IMR-90 (cell line): ENCODE measurements at regions not wholly inside any gene's neighbourhood (a gene's known extent, or its start where the extent isn't known, plus 50 kb on each side); places are given as distances from the start of the nearest gene placed in this dataset.

Experiments
- BHLHE40 ChIP-seq: fragments of 150-350 bp; IDR thresholded peaks from 2 replicates; pipeline ENCODE4 v1.6.1; 2016; ENCODE audit warnings: mild to moderate bottlenecking, low read depth, low read length
- CTCF ChIP-seq: conservative IDR thresholded peaks from 2 replicates; pipeline ENCODE4 v1.5.1; 2012; ENCODE audit warnings: mild to moderate bottlenecking, low read depth, low read length, improper control_type of control experiment
- RFX5 ChIP-seq: IDR thresholded peaks from 2 replicates; pipeline ENCODE4 v1.8.0; 2012; ENCODE audit warnings: low read depth, mild to moderate bottlenecking, low read length, moderate library complexity

DNA sequence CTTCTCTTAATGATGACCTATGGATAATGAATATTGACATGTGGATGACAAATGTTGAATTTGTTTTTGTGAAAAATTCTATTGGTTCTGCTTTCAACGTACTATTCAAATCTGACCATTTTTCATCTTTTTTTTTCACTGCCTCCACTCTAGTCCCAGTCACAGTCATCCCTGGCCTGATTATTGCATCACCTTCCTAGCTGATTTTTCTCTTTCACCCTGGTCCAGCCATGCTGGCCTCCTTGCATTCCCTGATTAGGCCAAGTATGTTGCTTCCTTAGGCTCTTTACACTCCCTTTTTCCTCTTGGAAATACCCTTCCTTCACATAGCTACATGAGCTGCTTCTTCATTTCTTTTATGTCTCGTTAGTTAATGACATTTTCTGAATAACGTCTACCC lies 58.1 kb upstream of the MAP9 start:
- TF ChIP-seq BHLHE40 (no peak), CTCF (no peak), RFX5 (no peak)
